ENCODE measurements at regions not wholly inside any gene's neighbourhood (a gene's known extent, or its start where the extent isn't known, plus 50 kb on each side); places are given as distances from the start of the nearest gene placed in this dataset.

DNA sequence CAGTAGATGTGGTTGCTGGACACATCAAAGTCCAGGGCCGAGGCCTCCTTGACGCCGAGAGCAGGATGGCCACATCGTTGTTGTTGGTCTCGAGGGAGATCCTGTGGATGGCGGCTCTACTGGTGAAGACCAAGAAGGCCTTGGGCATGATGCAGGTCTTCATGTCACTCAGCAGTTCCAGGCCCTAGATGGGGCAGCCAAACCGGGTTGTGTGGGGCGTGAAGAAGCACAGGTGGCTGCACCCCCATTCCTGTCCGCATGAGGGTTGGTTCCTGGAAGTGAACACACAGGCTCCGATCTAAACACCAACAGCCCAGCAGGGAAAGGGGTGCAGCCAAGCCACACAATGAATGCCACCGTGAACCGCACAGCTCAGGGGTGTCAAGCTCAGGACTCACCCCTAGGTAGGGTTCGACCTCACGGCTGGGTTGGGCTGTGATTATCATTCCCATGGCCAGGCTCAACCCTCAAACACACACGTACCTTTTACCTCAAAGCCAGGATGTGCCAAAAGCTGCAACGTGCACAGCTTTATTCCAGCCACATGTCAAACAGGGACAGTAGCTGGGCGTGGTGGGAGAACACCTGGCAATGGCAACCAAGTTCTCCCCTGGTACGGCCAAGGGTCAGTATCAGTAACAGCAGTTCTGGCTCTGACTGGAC lies 132.3 kb downstream of the CRYBB2 start:
- DNase-seq, result no peak

DNA sequence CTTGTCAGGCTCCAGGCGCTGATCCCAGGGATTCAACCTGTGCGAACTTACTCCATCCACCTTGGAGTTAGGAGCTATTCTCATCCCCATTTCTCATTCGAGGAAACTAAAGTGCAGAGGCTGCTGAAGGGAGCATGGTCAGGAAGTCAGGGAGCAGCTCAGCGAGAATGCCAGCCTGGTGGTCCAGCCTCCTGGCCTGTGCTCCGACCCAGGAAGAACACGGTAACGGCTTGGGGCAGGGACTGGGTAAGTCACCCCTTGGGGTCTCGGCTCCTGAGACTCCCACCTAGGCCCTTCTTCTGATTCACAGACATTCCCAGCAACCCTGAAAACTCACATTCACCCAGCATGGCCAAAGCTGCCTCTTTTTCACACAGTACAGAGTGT lies 132.8 kb downstream of the CRYBB2 start:
- DNase-seq, result no peak

DNA sequence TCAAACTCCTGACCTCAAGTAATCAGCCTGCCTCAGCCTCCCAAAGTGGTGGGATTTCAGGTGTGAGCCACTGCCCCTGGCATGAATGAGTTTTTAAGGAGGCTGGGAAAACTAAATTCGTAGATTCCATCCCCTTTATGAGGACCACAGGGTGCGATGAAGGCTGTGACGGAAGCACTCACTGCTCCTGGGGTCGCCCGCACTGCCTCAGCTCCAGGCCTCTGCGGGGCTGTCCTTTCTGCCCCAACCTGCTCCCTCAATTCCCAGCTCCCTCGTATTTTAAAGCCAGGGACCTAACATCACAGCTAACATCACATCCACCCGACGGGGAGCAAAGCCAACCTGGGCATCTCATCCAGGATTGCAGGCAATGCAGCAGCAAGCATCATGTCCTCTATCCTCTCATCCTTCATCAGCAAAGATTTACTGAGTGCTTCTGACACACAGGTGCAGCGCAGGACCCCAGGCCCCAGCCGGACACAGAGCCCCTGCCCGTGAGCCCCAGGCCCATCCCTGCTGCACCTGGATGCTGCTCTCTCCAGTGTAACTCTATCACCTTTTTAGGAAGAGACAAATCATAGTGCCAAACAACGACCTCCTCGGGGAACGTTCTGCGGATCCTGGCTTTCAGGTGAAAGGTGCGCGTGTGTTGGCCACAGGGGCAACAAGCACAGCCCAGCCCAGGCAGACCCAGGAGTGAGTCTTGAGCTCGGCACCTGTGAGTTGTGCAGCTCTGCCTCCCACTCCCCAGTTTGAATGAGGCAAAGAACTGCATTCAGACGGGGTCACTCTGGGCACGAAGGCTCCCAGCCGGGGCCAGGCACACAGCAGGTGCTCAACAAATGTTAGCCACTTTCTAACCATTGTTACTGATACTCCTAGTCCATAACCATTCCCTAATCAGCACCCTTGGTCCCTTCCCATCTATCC lies 134.3 kb downstream of the CRYBB2 start:
- no peak for DNase-seq

DNA sequence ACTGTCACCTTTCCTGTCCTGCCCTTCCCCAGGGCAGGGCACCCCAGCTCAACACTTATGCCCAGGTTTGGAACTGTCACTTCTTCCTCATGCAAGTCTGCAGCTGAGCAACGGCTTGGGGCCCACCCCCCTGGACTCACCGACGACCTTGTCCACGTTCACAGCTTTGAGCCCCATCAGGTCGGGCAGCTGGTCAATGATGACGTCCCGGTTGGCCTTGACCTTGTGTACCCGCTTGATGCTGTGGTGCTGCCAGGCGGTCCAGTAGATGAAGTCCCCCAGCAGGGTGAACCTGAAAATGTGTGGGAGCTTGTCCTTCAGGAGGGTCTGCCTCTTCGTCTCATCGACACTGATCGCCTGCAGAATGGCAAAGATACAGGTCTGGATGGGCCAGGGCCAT lies 135.0 kb downstream of the CRYBB2 start:
- DNase-seq, result no peak

DNA sequence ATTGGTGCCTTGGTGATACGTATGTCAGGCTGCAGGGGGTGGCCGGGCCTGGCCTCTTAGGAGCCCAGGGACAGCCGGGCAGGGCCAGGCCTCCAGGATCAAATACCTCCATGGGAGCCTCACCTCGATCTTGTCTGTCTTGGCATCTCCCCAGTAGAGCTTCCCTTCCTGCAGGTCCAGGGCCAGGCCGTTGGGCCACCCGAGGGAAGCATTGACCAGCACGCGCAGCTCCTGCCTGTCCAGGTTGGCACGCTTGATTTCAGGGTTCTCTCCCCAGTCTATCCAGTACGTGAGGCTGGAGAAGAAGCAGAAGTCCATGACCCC lies 137.7 kb downstream of the CRYBB2 start:
- DNase-seq, result no peak

DNA sequence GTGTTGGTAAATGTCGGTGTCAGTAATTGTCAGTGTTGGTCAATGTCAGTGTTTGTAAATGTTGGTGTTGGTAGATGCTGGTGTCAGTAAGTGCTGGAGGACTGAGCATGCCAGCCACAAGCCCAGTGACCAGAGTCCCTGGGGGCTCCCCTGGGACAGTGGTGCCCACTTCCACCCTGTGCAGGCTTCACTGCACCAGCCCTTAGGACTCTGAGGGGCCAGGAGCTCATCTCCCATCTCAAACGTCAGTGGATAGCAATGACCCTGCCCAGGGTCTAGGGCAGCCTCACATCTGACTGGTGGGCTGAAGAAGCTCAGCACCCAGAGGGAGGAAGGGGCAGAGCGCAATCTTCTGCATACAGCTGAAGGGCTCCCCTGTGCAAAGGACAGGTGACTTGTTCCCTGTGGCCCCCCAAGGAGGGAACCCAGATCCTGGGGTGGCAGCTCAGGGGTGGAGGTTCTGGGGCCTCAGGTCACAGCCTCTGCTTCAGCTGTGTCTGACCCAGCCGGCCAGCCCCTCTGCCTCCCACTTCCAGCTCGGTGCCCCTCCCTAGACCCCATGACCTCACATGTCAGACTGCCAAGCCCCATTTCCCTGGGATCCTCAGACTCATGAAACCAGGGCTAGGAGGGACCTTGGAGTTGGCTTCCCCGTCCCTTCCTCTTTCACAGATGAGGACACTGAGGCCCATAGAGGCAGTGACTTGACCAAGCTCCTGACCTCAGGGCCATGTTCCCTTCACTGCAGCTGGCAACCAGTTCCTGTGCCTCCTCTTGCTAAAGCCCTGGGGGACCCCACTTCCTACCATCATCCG lies 138.4 kb downstream of the CRYBB2 start:
- no peak for DNase-seq

DNA sequence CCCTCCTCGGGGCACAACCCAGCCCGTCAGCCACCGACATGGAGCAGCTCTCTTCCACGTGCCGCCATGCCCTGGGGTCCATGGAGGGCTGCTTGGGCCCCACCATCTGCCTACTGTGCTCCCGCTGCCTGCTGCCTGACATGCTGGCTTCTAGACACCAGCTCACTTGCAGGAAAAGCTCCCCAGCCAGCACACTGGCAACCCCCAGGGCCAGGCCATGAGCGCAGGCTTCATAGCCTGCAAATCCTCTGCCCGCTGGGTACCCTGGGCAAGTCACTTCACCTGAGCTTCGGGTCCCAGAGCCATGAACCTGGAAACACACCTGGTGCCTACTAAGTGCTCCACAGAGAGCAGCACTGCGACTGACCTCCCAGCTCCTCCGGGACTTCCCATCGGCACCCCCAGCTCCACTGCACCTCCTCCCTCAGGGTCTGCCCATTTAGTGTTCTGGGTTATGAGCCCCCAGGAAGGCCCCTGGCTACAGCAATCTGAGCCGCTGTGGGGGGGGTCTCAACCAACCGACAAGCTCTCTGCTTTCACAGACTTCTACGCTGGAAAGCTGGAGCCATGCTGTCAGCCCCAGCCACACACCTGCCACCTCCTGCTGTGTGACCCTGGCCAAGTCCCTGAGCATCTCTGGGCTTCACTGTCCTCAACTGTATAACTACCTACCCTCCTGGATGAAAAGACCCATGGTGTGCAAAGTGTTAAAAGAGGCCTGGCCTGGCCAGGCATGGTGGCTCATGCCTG lies 139.2 kb downstream of the CRYBB2 start:
- DNase-seq, result no peak

DNA sequence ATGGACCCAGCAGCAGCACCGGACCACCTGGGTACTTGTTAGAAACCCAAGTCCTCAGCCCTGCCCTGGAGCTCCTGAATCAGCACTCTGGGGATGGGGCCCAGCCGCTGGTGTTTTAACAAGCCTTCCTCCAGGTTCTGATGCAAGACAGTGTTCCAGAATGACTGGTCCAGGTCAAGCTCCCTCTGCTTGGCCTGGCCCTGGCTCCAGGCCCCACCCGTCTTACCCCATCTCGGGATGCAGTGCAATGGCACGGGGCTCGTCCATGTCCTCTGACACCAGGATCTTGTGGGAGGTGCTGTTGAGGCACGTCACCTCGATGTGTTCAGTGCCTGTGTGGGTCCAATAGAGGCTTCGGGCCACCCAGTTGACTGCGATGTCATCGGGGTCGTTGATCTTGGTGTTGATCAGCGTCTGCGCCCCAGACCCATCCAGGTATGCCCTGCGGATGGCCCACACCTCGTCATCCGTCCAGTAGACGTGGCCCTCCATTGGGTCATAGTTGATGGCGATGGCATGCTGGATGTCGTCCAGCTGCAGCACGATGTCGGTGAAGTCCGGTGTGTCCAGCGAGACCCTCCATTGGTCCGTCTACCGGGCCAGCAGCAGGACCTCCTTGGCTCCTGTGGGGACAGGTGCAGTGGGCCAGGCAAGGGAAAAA lies 140.3 kb downstream of the CRYBB2 start:
- no peak for DNase-seq

DNA sequence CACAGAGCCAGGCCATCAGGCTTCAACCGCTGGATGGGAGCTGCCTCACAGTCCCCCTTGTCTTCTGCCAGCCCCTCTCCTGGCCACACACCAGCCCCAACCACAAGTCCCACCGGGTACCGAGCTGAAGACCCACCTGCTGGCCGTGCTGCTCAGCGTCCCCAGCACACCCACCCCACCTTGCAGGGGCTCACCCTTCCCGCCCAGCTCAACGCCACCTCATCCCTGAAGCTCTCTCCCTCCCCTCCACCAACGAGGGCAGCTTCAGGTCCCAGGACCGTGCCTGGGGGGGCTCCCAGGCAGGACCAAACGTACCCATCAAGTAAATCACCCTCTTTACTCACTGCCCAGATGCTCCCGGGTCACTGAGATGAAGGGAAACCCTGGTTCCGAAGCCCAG lies 141.0 kb downstream of the CRYBB2 start:
- no peak for DNase-seq

DNA sequence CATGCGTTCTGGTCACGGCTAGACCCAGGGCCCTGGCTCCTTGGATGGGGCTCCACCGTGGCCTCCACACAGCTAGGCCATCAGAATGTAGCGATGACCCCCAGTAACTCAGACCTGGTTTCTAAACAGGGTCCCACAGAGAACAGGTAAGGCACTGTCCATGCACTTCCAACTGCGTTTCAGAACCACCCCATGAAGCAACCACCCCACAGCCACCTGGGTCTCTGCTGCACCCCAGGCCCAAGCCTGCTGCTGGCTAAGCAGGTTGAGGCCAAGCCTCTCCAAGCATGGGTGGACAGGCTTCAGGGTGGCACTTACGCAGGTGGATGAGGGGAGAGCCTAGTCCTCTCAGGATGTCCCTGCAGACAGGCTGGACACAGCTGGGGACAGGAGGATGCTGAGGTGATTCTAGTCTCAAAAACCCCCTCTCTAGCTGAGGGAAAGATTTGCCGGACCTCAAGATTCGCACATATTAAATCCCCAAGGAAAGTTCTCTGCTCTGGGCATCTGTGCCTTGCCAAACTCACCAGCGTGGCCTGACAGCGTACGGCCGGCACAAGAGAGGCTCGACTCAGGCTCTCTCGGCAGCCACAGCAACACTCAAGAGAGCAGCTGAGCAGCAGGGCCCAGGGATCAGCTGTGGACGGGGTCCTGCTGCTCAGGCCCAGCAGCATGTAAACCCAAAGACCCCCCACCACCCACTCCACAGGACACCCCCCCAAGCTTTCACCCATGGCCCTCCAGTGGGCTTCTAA lies 141.6 kb downstream of the CRYBB2 start:
- no peak for DNase-seq

DNA sequence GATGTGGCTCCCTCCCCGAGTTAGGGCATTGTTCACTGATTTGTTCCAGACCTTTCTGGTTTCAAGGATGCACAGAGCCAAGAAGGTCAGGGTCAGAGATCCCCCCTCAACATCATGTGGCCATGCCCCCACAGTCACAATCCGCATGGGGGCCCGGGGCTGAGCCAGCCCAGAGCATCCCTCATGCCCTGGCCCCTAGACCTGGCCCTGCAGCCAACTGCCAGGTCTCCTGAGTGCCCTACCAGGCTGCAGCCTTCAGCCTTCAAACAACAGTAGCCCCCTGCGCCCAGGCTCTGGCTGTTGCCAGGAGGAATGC lies 142.4 kb downstream of the CRYBB2 start:
- no peak for DNase-seq

DNA sequence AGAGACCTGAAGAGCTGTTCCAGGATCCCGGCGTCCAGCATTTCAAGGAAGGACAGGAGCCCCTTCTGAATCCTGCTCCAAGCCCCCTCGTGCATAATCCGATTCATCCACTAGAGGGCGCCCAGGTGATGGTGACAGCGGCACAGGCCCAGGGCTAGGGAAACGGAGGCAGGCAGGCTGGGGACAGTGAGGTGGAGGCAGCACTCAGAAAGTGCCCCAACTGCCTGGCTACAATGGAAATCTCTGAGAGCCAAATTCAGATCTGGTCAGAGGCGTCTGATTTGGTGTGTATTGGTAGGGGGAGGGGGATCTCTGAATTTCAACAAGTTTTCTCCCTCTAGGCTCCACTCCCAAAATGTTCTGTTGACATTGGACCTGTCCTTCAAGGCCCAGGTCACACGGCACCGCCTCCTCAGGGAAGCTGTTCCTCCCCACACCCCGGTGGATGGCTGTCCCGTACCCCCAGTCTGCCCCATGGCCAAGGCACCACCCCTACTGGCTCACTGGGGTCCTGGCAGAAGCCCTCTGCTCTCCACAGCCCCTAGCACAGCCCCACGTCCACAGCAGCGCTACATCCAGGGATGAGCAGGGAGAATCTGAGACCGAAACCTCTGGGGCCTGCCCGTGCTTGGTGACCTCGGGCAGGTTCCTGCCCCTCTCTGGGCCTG lies 142.9 kb downstream of the CRYBB2 start:
- DNase-seq, result no peak

DNA sequence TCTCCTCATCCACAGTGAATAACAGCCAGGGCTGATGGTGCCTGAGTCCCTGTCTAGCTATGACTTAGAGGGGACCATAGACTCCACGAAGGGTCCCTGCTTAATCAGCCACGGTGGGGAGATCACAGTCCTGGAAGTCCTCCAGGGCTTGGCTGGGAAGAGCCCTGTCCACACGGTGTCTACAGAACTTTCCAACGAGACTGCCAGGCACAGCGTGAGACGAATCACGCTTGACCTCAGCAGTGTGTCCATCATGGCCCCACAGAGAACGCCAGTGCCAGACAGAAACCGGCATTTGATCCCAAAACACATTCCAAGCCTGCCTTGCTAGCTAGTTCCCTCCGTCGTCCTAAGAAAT lies 143.4 kb downstream of the CRYBB2 start:
- DNase-seq, result no peak

DNA sequence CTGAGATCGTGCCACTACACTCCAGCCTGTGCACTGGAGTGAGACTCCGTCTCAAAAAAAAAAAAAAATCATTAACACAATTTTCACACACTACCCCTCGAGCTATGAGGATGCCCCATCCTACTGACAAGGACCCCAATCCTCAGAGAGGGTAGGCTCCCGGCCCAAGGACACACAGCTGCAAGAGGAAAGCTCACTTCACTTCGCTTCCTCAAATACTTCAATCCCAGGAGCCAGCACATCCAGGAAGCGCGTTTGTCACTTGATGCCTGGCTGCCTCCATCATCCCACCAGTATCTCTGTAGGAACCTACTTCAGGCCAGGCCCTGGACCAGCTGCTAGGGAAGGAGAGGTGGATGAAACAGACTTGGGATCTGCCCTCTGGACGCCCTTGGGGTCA lies 144.0 kb downstream of the CRYBB2 start:
- DNase-seq, result no peak

DNA sequence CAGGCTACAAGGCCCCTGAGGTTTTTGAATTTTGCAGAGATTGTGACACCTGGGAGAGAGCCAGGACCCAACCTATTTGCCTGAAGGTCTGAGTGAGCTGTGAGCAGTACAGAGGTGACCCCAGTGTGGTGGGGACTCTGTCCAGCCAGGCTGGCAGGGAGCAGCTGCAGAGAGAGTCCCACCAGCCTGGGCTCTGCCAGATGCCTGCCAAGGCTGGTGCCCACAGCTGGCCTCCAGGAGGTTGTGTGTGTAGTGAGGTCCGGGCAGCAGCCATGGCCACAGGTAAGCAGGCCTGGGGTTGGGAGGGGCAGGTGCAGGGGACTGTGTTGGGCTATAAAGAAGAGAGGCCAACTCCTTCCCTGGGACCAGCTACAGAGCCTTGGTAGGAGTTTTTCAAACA lies 144.8 kb downstream of the CRYBB2 start:
- DNase-seq, result no peak

DNA sequence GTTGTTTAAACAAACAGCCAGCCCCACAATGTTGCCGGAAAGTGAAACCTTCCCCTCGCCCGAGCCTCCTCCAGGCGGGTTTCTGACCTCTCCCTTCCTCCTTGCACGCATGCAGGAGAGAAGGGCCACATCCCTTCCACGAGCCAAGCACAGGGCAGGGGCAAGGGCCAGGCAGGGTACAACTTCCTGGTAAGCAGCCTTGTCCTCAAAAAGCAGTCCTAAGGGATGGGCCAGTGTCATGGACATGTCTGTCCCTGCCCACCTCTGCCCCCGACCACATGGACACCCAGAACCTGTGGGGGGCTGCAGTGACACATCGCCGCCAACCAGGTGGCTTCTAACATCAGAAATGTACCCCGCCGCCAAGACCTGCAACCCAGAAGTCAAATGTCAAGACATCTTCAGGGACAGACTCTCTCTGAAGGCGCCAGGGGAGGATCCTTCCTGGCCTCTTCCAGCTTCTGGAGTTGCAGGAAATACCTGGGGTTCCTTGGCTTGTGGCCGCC lies 145.3 kb downstream of the CRYBB2 start:
- DNase-seq, result no peak

DNA sequence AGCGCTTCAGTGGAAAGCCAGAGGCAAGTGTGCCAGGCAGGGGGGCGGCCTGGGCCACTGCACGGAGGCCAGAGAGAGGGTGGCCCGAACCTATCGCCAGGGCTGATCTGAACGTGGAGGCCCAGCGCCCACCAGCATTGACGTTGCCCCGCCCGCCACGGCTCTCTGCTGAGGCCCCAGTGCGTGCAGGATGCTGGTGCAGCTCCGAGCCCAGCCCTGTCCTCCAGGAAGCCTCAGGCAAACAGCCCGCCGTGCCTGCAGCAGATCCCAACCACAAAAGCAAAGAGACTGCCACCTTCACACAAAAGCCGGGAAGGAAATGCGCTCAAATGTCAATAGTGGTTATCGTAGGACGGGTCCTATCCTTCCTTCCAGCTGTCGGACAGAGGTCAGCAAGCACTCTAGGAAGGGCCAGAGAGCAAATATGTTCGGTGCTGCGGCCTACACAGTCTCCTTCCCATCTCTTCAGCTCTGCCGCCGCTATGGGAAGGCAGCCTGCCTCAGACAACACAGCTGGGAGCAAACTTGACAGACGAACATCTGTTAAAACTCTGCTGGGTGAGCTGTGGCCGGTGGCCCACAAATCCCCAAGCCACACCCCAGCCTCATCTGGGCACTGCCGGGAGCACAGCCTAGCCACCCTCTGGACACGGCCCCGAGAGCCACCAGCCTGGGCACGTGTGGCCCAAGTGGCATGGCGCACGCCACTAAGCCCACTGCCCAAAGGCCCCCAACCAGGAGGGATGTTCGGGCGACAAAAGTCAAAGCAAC lies 146.2 kb downstream of the CRYBB2 start:
- no peak for DNase-seq

DNA sequence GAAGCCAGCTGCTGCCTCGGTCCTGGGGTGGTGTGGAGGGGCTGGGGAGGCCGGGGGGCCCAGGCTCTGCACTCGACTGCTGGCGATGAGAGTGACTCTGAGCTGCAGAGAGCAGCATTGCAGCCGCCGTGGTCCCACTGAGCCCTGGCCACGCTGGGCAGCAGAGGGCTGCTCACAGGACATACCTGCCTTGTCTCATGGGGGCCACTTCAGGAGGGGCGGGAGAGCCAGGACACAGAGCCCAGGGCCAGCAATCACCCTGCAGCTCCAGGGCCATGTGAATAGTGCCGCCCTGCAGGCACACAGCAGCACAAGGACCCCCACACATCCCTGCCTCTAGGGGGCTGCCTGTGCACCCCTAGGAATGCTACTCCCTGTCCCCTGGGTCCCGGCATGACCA lies 147.0 kb downstream of the CRYBB2 start:
- DNase-seq, result no peak

DNA sequence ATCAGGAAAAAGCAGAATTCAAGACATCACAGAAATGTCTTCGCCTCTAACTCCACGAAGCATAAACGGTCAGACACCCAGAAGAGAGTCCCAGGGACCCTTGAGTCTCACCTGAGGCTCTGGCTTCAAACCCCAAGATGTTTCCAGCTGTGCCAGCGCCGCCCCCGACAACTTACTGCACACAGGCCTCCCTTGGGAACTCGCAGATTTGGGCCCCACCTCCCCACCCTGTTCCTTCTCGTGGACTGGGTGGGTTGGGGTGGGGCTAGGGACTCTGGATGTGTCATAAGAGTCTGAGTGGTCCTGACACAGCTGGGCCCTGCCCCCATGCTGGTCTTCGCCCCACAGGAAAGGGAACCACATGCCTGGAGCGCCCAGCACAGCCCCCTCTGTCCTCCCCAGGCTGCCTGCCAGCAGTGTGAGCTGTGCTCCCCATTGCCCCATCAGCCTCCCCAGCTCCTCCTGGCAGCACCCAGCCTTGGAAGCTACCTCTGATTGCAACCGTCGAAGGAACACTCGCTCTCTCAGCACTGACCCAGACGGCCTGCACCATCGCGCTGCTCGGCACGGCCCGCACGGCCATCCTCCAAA lies 147.5 kb downstream of the CRYBB2 start:
- no peak for DNase-seq

DNA sequence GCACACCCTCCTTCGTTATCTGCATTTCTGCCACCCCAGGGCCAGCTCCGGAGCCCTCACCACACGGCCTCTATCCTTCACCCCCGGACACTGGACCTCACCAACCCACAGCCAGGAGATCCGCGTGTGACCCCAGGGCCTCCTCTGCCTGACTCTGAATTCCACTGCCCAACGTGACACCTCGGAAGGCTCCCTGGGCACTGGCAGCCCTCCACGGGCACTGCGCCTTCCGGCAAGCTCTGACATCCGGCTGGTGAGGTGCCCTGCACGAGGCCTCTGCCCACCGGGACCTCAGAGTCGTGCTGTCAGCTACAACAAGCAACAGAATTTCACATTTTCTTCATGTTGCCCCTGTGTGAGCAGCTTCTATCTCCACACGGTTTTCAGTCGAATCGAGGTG lies 148.3 kb downstream of the CRYBB2 start:
- no peak for DNase-seq
